ENCODE measurements at regions not wholly inside any gene's neighbourhood (a gene's known extent, or its start where the extent isn't known, plus 50 kb on each side); places are given as distances from the start of the nearest gene placed in this dataset.

DNA sequence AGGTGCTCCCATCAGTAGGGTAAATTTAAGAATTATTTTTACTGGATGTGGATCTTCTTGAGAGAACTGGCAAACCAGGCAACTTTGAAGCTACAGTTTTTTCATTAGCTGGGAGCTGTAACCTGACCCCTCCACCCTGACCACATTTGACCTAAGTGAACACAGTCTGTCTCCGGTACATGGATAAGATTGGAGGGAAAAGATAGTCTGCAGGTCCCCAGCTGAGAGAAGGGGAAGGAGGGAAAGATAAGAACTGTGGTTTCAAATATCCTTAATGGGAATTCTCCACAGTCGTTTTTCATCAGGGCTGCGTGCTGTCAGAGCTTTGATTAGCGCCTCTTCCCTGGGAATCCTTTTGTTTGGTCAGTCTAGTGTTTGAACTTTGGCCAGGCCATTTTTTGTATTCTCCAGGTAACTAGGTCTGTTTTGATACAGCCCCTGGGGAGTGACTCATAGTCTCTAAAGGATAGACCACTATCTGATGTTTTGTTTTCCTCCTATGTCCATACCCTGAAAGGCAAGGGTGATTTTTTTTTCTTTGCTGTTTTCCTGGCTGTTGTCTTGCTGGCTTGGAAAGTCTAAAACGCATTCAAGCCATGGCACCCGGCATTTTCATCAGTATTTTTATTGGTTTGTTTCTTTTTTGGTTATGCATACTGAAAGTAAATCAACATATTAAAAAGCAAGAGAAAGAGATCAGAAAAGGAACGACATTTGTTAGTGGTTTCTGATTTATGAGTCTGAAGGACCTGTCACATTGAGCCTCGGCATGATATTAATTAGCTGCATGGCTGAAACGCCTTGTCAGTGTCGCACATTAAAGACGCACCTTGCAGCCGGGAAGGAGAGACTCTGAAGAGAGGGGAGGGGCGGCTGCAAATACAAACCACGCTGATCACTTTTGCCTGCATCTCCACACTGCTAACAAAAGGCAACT is 183.4 kb upstream of the FN1 start:
- DNase-seq (ENCODE audit: low spot score) = peak; percentile 62

GRCh38 chr2:215618145-215618544 is 182.3 kb upstream of the FN1 start:
- no peak for DNase-seq (ENCODE audit: low spot score)

DNA sequence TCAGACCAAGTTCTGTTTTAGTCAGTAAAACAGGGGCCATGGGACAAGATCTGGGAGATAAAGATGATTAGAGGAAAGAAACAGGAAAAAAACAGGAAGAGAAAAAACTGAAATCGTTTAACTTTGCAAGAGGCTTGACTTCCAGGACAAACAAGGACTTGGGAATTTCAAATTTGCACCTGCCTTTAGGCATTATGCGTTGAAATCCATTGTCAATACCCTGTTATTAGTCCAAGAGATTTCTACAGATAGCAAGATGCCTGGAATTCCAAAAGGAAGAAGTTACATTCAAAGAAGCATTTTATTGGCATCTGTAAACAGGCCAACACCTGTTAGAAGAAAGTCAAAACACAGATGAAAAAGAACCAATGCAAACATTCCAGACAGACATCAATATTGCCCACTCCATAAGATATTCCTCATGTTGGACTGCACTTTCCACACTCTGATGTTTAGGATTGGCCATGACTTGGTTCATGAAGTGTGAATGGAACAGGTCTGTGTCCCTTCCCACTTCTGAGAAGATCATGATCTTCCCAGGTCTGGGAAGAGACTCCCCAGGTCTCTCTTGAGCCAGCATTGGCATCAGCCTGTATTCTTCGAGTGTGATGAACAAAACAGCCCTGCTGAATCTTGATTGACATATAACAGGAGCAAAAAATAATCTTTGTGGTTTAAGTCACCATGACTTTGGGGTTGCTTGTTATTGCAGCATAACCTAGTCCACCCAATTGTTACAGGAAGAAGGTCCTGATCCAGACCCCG is 181.4 kb upstream of the FN1 start:
- no peak for DNase-seq (ENCODE audit: low spot score)

DNA sequence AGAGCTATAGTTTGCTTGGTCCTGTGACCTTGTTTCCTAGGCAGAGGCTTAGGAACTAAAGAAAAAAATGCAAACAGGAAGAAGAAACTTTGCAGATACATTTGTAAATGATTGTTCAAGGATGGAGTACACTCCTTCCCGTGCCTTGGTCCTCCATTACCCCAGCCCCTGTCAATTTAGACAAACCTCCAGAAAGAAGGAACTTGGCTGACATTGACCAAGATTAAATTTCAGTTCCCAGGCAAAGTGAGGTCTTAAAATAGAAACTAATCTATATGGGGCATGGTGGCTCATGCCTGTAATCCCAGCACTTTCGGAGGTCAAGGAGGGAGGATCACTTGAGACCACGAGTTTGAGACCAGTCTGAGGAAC is 179.9 kb upstream of the FN1 start:
- DNase-seq (ENCODE audit: low spot score) = no peak

DNA sequence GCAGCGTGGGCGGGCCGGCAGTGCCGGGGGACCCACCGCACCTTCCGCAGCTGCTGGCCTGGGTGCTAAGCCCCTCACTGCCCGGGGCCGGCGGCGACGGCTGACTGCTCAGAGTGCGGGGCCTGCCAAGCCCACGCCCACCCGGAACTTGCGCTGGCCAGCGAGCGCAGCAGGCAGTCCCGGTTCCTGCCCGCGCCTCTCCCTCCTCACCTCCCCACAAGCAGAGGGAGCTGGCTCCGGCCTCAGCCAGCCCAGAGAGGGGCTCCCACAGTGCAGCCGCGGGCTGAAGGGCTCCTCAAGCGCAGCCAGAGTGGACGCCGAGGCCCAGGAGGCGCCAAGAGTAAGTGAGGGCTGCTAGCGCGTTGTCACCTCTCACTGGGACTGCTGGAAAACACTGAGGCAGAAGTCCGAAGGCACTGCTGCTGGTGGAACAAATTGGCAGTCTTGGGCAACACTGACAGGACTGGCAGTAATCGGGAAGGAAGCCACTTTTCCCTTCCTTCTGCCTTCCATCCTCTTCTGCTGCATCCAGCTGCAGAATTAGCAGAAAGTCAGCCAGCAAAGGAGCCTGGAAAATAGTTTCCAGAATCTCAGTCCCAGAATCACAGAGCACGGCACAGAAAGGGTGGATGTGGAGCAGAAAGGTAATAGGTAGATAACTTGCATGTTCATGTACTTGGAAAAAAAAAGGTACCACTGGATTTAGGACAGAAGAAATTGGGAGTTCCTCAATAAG is 179.4 kb upstream of the FN1 start:
- no peak for DNase-seq (ENCODE audit: low spot score)

GRCh38 chr2:215614296-215614695 is 178.4 kb upstream of the FN1 start:
- no peak for DNase-seq (ENCODE audit: low spot score)

GRCh38 chr2:215613888-215614287 is 178.0 kb upstream of the FN1 start:
- DNase-seq (ENCODE audit: low spot score) = no peak

- DNase-seq (ENCODE audit: low spot score) = no peak
Observed at GRCh38 chr2:215613280-215613679, 177.4 kb upstream of the FN1 start.

DNA sequence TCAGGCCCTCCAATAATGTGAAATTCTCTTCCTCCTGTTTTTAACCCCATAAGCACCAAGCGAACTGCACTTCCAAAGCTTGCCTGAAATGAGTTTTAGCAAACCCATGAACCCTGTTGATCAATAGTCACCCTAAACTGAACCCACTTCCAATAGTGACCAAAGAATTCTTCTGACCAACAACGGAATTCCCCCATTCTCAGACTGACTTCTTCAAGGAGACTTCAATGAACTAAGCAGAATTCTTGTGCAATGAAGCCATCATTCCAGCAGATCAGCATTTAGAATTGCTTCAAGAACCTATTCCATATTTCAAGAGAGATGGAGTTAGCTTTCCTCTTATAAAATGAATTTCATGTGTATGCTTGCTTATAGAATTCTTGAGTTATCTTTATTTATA is 176.9 kb upstream of the FN1 start:
- no peak for DNase-seq (ENCODE audit: low spot score)

- no peak for DNase-seq (ENCODE audit: low spot score)
Observed at GRCh38 chr2:215611609-215612386, 175.9 kb upstream of the FN1 start.

DNA sequence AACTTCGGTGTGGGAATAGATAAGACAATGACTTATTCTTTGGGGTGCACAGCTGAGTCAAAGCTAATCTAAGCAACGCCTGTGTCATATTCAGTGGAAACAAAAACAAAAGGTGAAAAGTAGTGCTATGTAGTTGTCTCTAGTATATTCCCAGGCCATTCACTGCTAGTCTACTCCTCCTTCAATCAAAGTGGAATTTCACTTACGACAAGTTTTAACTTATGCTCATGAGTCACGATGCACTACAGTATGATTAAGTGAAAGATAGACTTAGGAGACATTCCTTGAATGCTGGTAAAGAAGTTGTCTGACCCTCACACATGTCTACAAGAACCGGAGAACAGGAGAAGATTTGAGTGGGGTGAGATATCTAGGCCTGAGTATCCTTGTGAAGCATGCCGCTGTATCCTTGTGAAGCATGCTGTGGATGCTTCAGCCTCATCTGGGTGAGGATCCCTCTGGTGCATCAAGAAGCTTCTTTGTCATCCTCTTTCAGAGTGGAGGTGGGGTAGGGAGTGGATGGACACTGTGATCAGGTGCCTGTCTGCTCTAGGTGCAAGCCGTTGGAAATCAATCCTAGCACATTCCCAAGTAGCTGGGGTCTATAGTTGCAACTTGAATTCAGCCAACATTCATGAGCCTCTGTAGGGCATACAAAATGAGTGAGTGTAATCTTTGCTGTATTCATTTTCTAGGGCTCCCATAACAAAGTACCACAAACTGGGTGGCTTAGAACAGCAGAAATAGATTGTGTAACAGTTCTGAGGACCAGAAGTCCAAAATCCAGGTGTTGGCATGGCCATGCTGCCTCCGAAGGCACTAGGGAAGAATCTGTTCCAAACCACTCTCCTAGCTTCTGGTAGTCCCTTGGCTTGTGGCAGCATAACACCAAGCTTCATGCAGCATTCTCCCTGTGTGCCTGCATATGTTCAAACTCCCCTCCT is 173.5 kb upstream of the FN1 start:
- no peak for DNase-seq (ENCODE audit: low spot score)

- no peak for DNase-seq (ENCODE audit: low spot score)
Observed at GRCh38 chr2:215607766-215608165, 171.9 kb upstream of the FN1 start.

- DNase-seq (ENCODE audit: low spot score) = no peak
Observed at GRCh38 chr2:215606219-215606618, 170.4 kb upstream of the FN1 start.

DNA sequence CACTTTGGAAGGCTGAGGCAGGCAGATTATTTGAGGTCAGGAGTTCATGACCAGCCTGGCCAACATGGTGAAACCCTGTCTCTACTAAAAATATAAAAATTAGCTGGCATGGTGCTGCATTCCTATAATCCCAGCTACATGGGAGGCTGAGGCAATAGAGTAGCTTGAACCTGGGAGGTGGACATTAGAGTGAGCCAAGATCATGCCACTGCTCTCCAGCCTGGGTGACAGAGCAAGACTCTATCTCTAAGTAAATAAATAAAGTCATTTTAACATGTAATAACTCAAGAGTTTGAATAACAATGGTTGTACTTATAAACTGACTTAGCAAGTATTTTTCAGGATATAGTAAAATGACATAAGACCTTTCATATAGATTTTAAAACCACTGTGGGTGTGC is 169.3 kb upstream of the FN1 start:
- no peak for DNase-seq (ENCODE audit: low spot score)

GRCh38 chr2:215604606-215605005 is 168.7 kb upstream of the FN1 start:
- no peak for DNase-seq (ENCODE audit: low spot score)

DNA sequence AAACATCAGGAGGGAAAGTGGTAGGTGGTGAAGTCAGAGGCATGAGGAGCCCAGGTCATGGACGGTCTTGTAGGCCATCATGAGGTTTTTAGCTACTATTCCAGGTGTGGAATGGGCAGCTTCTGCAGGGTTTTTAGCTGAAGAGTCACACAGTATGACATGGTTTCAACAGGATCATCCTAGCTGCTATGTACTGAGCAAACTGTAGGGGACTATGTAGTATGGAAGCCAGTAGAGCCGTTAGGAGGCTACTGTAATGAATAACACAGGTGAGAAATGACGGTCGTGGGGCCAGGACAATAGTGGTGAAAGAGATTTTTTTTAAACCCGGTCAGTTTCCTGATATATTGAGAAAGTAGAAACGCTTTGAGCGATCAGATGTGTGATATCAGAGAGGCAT is 167.6 kb upstream of the FN1 start:
- DNase-seq (ENCODE audit: low spot score) = no peak

DNA sequence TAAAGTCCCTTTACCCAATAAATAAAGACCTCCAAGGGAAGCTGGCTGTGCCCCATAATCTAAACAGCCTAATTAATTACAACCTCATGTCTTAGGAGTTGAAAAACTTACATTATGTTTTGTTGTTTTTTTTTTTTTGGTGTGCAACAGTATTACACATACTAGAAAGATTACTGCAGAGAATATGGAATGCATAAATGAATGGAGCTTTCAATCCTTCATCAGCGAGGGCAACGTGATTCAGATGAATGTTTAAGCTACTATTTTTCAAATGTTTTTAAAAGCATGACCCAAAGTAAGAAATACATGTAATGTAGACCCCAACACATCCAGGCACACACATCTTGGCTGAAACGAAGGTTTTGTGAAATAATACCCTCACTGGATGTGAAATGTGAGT is 167.1 kb upstream of the FN1 start:
- no peak for DNase-seq (ENCODE audit: low spot score)

GRCh38 chr2:215601990-215602721 is 166.3 kb upstream of the FN1 start:
- no peak for DNase-seq (ENCODE audit: low spot score)

DNA sequence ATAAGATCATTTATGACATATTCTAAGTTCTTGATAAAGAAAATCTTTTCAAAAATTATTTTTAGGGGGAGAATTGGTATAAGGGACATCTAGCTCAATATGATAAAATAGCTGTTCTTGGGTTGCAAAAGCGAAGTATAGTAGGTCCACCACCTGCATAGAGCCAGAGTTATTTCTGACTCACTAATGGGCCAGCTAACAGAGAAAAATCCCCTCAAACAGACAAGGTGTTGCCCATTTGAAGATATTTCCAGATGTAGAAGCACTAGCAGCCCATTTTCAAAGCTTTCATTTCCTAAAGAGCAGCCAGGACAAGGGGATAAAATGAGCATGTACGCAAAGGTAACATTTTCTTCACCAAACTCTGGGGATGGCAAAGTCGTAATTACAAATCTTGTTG is 165.7 kb upstream of the FN1 start:
- DNase-seq (ENCODE audit: low spot score) = no peak

GRCh38 chr2:215598376-215598975 is 162.6 kb upstream of the FN1 start:
- no peak for DNase-seq (ENCODE audit: low spot score)
